ENCODE measurements at regions not wholly inside any gene's neighbourhood (a gene's known extent, or its start where the extent isn't known, plus 50 kb on each side); places are given as distances from the start of the nearest gene placed in this dataset.

DNA sequence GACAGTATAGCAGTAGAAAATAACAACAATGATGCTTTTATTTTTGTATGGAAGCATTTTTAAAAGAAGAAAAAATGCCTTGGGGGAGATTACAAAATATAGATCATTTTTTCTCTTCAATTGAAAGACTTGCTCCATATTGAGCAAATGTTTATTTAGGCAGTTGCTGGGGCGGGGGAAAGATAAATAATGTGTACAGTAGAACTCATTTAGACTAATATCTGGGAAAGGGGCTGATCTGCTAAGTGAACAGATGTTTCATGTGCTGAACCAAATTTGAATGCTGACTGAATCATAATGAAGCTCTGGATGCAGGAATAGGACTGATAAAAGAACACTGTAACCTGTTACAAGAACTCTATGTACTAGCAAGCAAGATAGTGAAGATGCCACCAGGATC lies 457.1 kb upstream of the TENM4 start:
- DNase-seq (no peak), FAIRE-seq (no peak)
- H3K9ac ChIP-seq (ENCODE audit: low read length in 3 of 3): no peak overlapping the region
- intact Hi-C loops (cut with DNase I): no loop called here
- TF ChIP-seq, protein P1, sequence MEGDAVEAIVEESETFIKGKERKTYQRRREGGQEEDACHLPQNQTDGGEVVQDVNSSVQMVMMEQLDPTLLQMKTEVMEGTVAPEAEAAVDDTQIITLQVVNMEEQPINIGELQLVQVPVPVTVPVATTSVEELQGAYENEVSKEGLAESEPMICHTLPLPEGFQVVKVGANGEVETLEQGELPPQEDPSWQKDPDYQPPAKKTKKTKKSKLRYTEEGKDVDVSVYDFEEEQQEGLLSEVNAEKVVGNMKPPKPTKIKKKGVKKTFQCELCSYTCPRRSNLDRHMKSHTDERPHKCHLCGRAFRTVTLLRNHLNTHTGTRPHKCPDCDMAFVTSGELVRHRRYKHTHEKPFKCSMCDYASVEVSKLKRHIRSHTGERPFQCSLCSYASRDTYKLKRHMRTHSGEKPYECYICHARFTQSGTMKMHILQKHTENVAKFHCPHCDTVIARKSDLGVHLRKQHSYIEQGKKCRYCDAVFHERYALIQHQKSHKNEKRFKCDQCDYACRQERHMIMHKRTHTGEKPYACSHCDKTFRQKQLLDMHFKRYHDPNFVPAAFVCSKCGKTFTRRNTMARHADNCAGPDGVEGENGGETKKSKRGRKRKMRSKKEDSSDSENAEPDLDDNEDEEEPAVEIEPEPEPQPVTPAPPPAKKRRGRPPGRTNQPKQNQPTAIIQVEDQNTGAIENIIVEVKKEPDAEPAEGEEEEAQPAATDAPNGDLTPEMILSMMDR (IDR thresholded peaks at IDR 0.05; ENCODE audit: borderline replicate concordance, extremely low read depth, insufficient read depth): no peak
- H3K4me1 ChIP-seq (ENCODE audit: control insufficient read depth in 2 of 3, insufficient read depth in 2 of 3, low read depth in 1 of 3, low read length in 3 of 3): no peaks in the 10 kb centered on the region
- H3K9me3 ChIP-seq (ENCODE audit: control insufficient read depth in 2 of 3, insufficient read depth in 1 of 3, low read length in 3 of 3): no peaks in the 10 kb centered on the region
- H3K27ac ChIP-seq (ENCODE audit: low read depth in 2 of 2, low read length in 2 of 2): no peak overlapping the region
- no peak overlapping the region for H3K4me3 ChIP-seq (ENCODE audit: low read length in 3 of 3)
- H3K36me3 ChIP-seq (ENCODE audit: control insufficient read depth in 2 of 3, insufficient read depth in 3 of 3, low read length in 3 of 3): no peaks in the 10 kb centered on the region
- no peaks in the 10 kb centered on the region for H3K27me3 ChIP-seq (ENCODE audit: control insufficient read depth, insufficient read depth, low read length)

DNA sequence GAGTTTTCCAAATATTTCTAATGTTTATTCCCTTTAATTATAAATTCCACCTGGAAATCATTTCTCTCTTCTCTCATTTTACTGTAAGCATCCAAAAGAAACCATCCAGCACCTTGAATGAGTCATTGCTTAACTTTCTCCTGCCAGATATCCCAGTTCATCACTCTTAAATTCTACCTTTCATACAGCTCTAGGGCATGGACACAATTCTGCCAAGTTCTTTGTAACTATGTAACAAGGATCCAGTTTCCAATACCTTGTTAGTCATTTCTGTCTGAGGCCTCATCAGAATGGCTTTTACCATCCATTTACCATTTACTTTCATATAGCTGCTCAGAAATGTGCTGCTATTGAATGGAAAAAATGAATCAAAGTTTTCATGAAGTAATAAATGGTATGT lies 455.4 kb upstream of the TENM4 start:
- no peak for FAIRE-seq
- H3K27me3 ChIP-seq (ENCODE audit: control insufficient read depth, insufficient read depth, low read length): no peaks in the 10 kb centered on the region
- H3K4me1 ChIP-seq (ENCODE audit: control insufficient read depth in 2 of 3, insufficient read depth in 2 of 3, low read depth in 1 of 3, low read length in 3 of 3): no peaks in the 10 kb centered on the region
- H3K9me3 ChIP-seq (ENCODE audit: control insufficient read depth in 2 of 3, insufficient read depth in 1 of 3, low read length in 3 of 3): no peaks in the 10 kb centered on the region
- TF ChIP-seq, protein P1 (IDR thresholded peaks at IDR 0.05; ENCODE audit: borderline replicate concordance, extremely low read depth, insufficient read depth): no peak
- intact Hi-C loops (cut with DNase I): no loop called here
- no peaks in the 10 kb centered on the region for H3K36me3 ChIP-seq (ENCODE audit: control insufficient read depth in 2 of 3, insufficient read depth in 3 of 3, low read length in 3 of 3)
- no peak for DNase-seq
- no peak overlapping the region for H3K27ac ChIP-seq (ENCODE audit: low read depth in 2 of 2, low read length in 2 of 2)
- H3K4me3 ChIP-seq (ENCODE audit: low read length in 3 of 3): no peak overlapping the region
- H3K9ac ChIP-seq (ENCODE audit: low read length in 3 of 3): no peak overlapping the region

DNA sequence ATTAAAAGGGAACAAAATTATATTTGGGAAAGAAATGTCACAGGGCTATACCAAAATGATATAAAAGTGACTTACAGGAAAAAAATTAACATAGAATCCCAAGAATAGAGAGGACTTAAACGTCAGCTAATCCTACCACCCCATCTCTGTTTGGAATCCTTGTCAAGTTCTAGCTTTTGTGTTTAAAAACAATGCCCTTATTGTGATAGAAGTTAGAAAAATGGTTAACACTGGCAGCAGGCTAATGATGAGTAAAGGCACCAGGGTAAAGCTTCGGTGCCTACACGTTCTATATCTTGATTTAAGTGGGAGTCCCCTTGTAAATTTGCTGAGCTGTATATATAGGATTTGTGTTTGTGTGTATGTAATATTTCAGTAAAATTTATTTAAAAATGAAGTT lies 453.3 kb upstream of the TENM4 start:
- H3K27ac ChIP-seq (ENCODE audit: low read depth in 2 of 2, low read length in 2 of 2): no peak overlapping the region
- DNase-seq (no peak), FAIRE-seq (no peak)
- no peak overlapping the region for H3K9ac ChIP-seq (ENCODE audit: low read length in 3 of 3)
- intact Hi-C loops (cut with DNase I): no loop called here
- H3K27me3 ChIP-seq (ENCODE audit: control insufficient read depth, insufficient read depth, low read length): no peaks in the 10 kb centered on the region
- H3K36me3 ChIP-seq (ENCODE audit: control insufficient read depth in 2 of 3, insufficient read depth in 3 of 3, low read length in 3 of 3): no peaks in the 10 kb centered on the region
- no peaks in the 10 kb centered on the region for H3K9me3 ChIP-seq (ENCODE audit: control insufficient read depth in 2 of 3, insufficient read depth in 1 of 3, low read length in 3 of 3)
- H3K4me1 ChIP-seq (ENCODE audit: control insufficient read depth in 2 of 3, insufficient read depth in 2 of 3, low read depth in 1 of 3, low read length in 3 of 3): no peaks in the 10 kb centered on the region
- no peak overlapping the region for H3K4me3 ChIP-seq (ENCODE audit: low read length in 3 of 3)
- TF ChIP-seq, protein P1 (IDR thresholded peaks at IDR 0.05; ENCODE audit: borderline replicate concordance, extremely low read depth, insufficient read depth): no peak

GRCh38 chr11:79890272-79890671 lies 449.4 kb upstream of the TENM4 start:
- H3K27ac ChIP-seq (ENCODE audit: low read depth in 2 of 2, low read length in 2 of 2): no peak overlapping the region
- H3K27me3 ChIP-seq (ENCODE audit: control insufficient read depth, insufficient read depth, low read length): no peaks in the 10 kb centered on the region
- no peaks in the 10 kb centered on the region for H3K4me1 ChIP-seq (ENCODE audit: control insufficient read depth in 2 of 3, insufficient read depth in 2 of 3, low read depth in 1 of 3, low read length in 3 of 3)
- no peak overlapping the region for H3K4me3 ChIP-seq (ENCODE audit: low read length in 3 of 3)
- no peaks in the 10 kb centered on the region for H3K9me3 ChIP-seq (ENCODE audit: control insufficient read depth in 2 of 3, insufficient read depth in 1 of 3, low read length in 3 of 3)
- intact Hi-C loops (cut with DNase I): no loop called here
- H3K36me3 ChIP-seq (ENCODE audit: control insufficient read depth in 2 of 3, insufficient read depth in 3 of 3, low read length in 3 of 3): no peaks in the 10 kb centered on the region
- FAIRE-seq: no peak
- no peak overlapping the region for H3K9ac ChIP-seq (ENCODE audit: low read length in 3 of 3)
- DNase-seq: no peak
- TF ChIP-seq, protein P1 (IDR thresholded peaks at IDR 0.05; ENCODE audit: borderline replicate concordance, extremely low read depth, insufficient read depth): no peak
